GM23248 (cell line): ENCODE measurements at regions not wholly inside any gene's neighbourhood (a gene's known extent, or its start where the extent isn't known, plus 50 kb on each side); places are given as distances from the start of the nearest gene placed in this dataset.

Experiments
- DNase-seq: peaks from one replicate; pipeline ENCODE4 v3.0.0-alpha.2; 2015
- H2AFZ ChIP-seq: fragments of 200-600 bp; sonication (generic); 2 replicates; pipeline ENCODE4 v1.6.1; 2016; ENCODE audit warnings: antibody characterized with exemption
- H3F3A ChIP-seq: fragments of 200-600 bp; sonication (generic); 2 replicates; pipeline ENCODE4 v1.6.1; 2016; ENCODE audit warnings: mild to moderate bottlenecking, antibody characterized with exemption, mixed run types; ENCODE audit not compliant: insufficient read depth
- H3K27ac ChIP-seq: fragments of 200-600 bp; sonication (generic); 2 replicates; pipeline ENCODE4 v1.5.1; 2016; ENCODE audit warnings: mild to moderate bottlenecking
- H3K27me3 ChIP-seq: fragments of 200-600 bp; sonication (generic); replicated peaks from 2 replicates; pipeline ENCODE4 v1.6.1; 2016; ENCODE audit warnings: mild to moderate bottlenecking; ENCODE audit not compliant: insufficient read depth
- H3K36me3 ChIP-seq: fragments of 200-600 bp; sonication (generic); 2 replicates; pipeline ENCODE4 v1.6.1; 2016; ENCODE audit warnings: low read depth, mild to moderate bottlenecking
- H3K4me1 ChIP-seq: fragments of 200-600 bp; sonication (generic); 2 replicates; pipeline ENCODE4 v1.6.1; 2016; ENCODE audit warnings: mild to moderate bottlenecking; ENCODE audit not compliant: insufficient read depth
- H3K4me2 ChIP-seq: fragments of 200-600 bp; sonication (generic); one replicate; pipeline ENCODE4 v1.6.1; 2016; ENCODE audit warnings: mild to moderate bottlenecking; ENCODE audit not compliant: unreplicated experiment
- H3K4me3 ChIP-seq: fragments of 200-600 bp; sonication (generic); 2 replicates; pipeline ENCODE4 v1.5.1; 2016; ENCODE audit warnings: mild to moderate bottlenecking
- H3K79me2 ChIP-seq: fragments of 200-600 bp; sonication (generic); 2 replicates; pipeline ENCODE4 v1.6.1; 2016; ENCODE audit warnings: mild to moderate bottlenecking; ENCODE audit not compliant: insufficient read depth
- H3K9ac ChIP-seq: fragments of 200-600 bp; sonication (generic); 2 replicates; pipeline ENCODE4 v1.6.1; 2016; ENCODE audit warnings: mild to moderate bottlenecking
- H3K9me2 ChIP-seq: fragments of 200-600 bp; sonication (generic); 2 replicates; pipeline ENCODE4 v1.6.1; 2016; ENCODE audit warnings: mixed run types, mild to moderate bottlenecking, moderate library complexity; ENCODE audit not compliant: insufficient read depth
- H3K9me3 ChIP-seq: fragments of 200-600 bp; sonication (generic); one replicate; pipeline ENCODE4 v1.6.1; 2017; ENCODE audit warnings: low read depth
- H4K20me1 ChIP-seq: fragments of 200-600 bp; sonication (generic); 2 replicates; pipeline ENCODE4 v1.6.0; 2016; ENCODE audit not compliant: insufficient read depth
- EZH2 ChIP-seq: fragments of 200-600 bp; sonication (generic); IDR thresholded peaks from 2 replicates; pipeline ENCODE4 v1.6.1; 2018; ENCODE audit warnings: antibody characterized with exemption, mild to moderate bottlenecking; ENCODE audit not compliant: insufficient read depth, poor library complexity, severe bottlenecking
- EZH2phosphoT487 ChIP-seq: fragments of 200-600 bp; sonication (generic); IDR thresholded peaks from 2 replicates; pipeline ENCODE4 v1.6.1; 2018; ENCODE audit warnings: antibody characterized with exemption, moderate library complexity, mild to moderate bottlenecking, low read depth; ENCODE audit not compliant: insufficient read depth
- WGBS, 2 experiments: methylation state at CpG; one replicate each; pipeline ENCODE4 v1.1.6; 2015 to 2017; ENCODE audit warnings: low lambda C conversion rate in 2 of 2, low coverage in 1 of 2; ENCODE audit errors: missing lambda C conversion rate in 2 of 2; 5-methylcytosine and 5-hydroxymethylcytosine counted together
- in situ Hi-C: fragments of 300-500 bp; cut with MboI; formaldehyde crosslinking; loops from 2 replicates; pipeline ENCODE4 v1.15.0; 2020

DNA sequence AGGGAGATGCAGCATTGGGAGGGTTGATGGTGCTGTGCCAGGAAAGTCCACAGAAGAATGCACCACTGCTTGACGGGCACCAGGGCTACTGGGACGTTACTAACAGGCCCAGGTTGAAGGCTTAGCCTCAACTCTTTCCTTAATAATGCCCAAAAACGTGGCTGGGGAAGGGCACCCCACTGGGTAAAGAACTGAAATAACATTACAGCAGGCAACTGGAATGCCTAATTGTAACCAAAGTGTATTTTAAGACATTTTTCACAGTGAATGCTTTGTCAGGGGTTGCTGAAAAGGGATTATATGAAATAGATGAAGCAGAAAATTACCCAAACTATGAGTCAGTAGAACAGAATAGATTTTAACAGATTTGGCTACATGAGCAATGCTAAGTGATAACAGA lies 191.3 kb downstream of the CMPK2 start:
- 5 to 7% methylated on average over 3 of the region's 3 CpGs for WGBS, 2 experiments
- no peaks in the 10 kb centered on the region for H4K20me1 ChIP-seq
- H3K36me3 ChIP-seq: no peaks in the 10 kb centered on the region
- H3K79me2 ChIP-seq: no peaks in the 10 kb centered on the region
- no peaks in the 10 kb centered on the region for H3K27me3 ChIP-seq
- no peaks in the 10 kb centered on the region for H3K9me2 ChIP-seq
- H3K27ac ChIP-seq: no peak overlapping the region
- in situ Hi-C loops: no loop called here
- H2AFZ ChIP-seq: no peak overlapping the region
- no peak overlapping the region for H3K9ac ChIP-seq
- H3K9me3 ChIP-seq: no peaks in the 10 kb centered on the region
- no peak for DNase-seq
- H3F3A ChIP-seq: no peaks in the 10 kb centered on the region
- H3K4me3 ChIP-seq: no peak overlapping the region
- no peak for TF ChIP-seq EZH2phosphoT487
- TF ChIP-seq EZH2: no peak
- H3K4me1 ChIP-seq: no peaks in the 10 kb centered on the region
- H3K4me2 ChIP-seq: no peak overlapping the region

- in situ Hi-C loops: no loop called here
- WGBS, 2 experiments: 39 to 47% methylated on average over 5 of the region's 5 CpGs
- H3K79me2 ChIP-seq: no peaks in the 10 kb centered on the region
Measured at GRCh38 chr2:6675791-6676190, 189.9 kb downstream of the CMPK2 start.

GRCh38 chr2:6676241-6676640 lies 189.5 kb downstream of the CMPK2 start:
- H3F3A ChIP-seq: no peaks in the 10 kb centered on the region
- no peak overlapping the region for H2AFZ ChIP-seq
- no peak for DNase-seq
- H3K9me2 ChIP-seq: no peaks in the 10 kb centered on the region
- in situ Hi-C loops: no loop called here
- no peaks in the 10 kb centered on the region for H3K9me3 ChIP-seq
- no peaks in the 10 kb centered on the region for H3K27me3 ChIP-seq
- H3K9ac ChIP-seq: no peak overlapping the region
- H3K4me1 ChIP-seq: no peaks in the 10 kb centered on the region
- no peak overlapping the region for H3K27ac ChIP-seq
- 4 to 11% methylated on average over 1 of the region's 1 CpG for WGBS, 2 experiments
- no peak overlapping the region for H3K4me3 ChIP-seq
- H3K4me2 ChIP-seq: no peak overlapping the region
- no peaks in the 10 kb centered on the region for H3K79me2 ChIP-seq
- no peaks in the 10 kb centered on the region for H4K20me1 ChIP-seq
- H3K36me3 ChIP-seq: no peaks in the 10 kb centered on the region
- TF ChIP-seq EZH2phosphoT487 (no peak), EZH2 (no peak)

More at GRCh38 chr2:6675791-6676190, 189.9 kb downstream of the CMPK2 start:
- H3K27ac ChIP-seq: no peak overlapping the region
- H3K9me2 ChIP-seq: no peaks in the 10 kb centered on the region
- DNase-seq: no peak
- H3K27me3 ChIP-seq: no peaks in the 10 kb centered on the region
- H4K20me1 ChIP-seq: no peaks in the 10 kb centered on the region
- no peak overlapping the region for H3K4me3 ChIP-seq
- no peak overlapping the region for H3K9ac ChIP-seq
- H2AFZ ChIP-seq: no peak overlapping the region
- no peaks in the 10 kb centered on the region for H3K9me3 ChIP-seq
- H3K36me3 ChIP-seq: no peaks in the 10 kb centered on the region
- TF ChIP-seq EZH2 (no peak), EZH2phosphoT487 (no peak)
- H3F3A ChIP-seq: no peaks in the 10 kb centered on the region
- no peak overlapping the region for H3K4me2 ChIP-seq
- H3K4me1 ChIP-seq: no peaks in the 10 kb centered on the region

DNA sequence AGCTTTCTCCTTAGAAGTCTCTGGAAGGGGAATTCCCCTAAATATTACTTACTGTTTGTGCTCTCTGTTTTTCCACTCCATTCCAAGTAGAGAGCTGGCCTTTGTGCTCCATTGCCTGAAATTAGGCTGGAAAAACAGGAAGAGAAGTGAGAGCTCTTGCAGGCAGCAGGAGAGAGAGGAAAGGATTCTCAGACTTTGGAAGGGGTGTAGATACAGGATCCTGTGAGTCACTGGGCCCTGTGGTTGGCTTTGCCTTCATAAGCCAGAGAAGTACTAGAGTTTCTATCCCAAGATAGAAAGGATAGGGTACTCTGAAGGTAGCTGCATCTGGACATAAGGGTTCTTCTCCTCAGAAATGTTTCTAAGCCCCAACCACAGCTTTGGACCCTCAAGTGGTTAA lies 188.9 kb downstream of the CMPK2 start:
- Histone ChIP-seq H3K27ac (no peak overlapping the region), H3K4me2 (no peak overlapping the region), H3K36me3 (no peaks in the 10 kb centered on the region), H3F3A (no peaks in the 10 kb centered on the region), H3K79me2 (no peaks in the 10 kb centered on the region), H4K20me1 (no peaks in the 10 kb centered on the region), H3K9me3 (no peaks in the 10 kb centered on the region), H2AFZ (no peak overlapping the region), H3K4me1 (no peaks in the 10 kb centered on the region), H3K9me2 (no peaks in the 10 kb centered on the region), H3K27me3 (no peaks in the 10 kb centered on the region), H3K9ac (no peak overlapping the region), H3K4me3 (no peak overlapping the region)
- TF ChIP-seq EZH2 (no peak), EZH2phosphoT487 (no peak)
- DNase-seq: no peak
- in situ Hi-C loops: no loop called here

DNA sequence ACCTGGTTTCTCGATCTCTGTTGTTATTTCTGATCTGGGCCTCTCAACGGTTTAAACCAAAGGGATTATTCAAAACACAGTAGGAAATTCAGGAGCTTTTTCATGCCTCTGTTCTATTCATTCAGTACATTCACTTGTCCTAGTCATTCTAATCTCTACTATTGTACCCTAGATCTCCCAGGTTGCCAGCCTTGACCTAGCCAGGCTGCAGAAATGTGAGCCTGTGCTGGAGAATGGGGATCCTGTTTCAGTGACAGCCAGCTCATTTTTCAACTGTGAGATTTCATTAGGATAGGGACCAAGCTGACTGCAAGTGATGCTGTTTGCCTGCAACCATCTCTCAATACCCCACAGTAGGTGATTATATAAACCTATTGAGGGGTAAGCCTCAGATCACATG lies 186.2 kb downstream of the CMPK2 start:
- no peak for DNase-seq
- WGBS, 2 experiments: 10 to 13% methylated on average over 2 of the region's 2 CpGs
- in situ Hi-C loops: no loop called here
- Histone ChIP-seq H3K9me2 (no peaks in the 10 kb centered on the region), H3K79me2 (no peaks in the 10 kb centered on the region), H3F3A (no peaks in the 10 kb centered on the region), H3K36me3 (no peaks in the 10 kb centered on the region), H3K4me3 (no peak overlapping the region), H3K4me2 (no peak overlapping the region), H3K9ac (no peak overlapping the region), H2AFZ (no peak overlapping the region), H3K27me3 (no peaks in the 10 kb centered on the region), H4K20me1 (no peaks in the 10 kb centered on the region), H3K9me3 (no peaks in the 10 kb centered on the region), H3K27ac (no peak overlapping the region), H3K4me1 (no peaks in the 10 kb centered on the region)
- TF ChIP-seq EZH2phosphoT487: no peak
- TF ChIP-seq EZH2: no peak
